ENCODE measurements at regions not wholly inside any gene's neighbourhood (a gene's known extent, or its start where the extent isn't known, plus 50 kb on each side); places are given as distances from the start of the nearest gene placed in this dataset.
"Not testable (repeated sequence)": the region's sequence is repeated elsewhere in the genome, so short reads cannot be mapped to it uniquely, and the experiment has no call there.

- no peak for DNase-seq
Observed at GRCh38 chr1:58058323-58058722, 488.2 kb downstream of the OMA1 start.

- no peak for DNase-seq
Observed at GRCh38 chr1:58057826-58058225, 488.7 kb downstream of the OMA1 start.

GRCh38 chr1:58051187-58051586, 495.3 kb downstream of the OMA1 start:
- DNase-seq = not testable (repeated sequence)

- peak; percentile 18 to 40 (median 28) for DNase-seq
Observed at GRCh38 chr1:58047265-58047858, 499.2 kb downstream of the OMA1 start.

GRCh38 chr1:58045094-58045705, 501.3 kb downstream of the OMA1 start:
- no peak for DNase-seq

- DNase-seq = no peak
Observed at GRCh38 chr1:58041621-58042020, 504.9 kb downstream of the OMA1 start.

- DNase-seq = no peak
Observed at GRCh38 chr1:58038574-58038973, 508.0 kb downstream of the OMA1 start.

- DNase-seq = peak in 1 of 4 experiments; percentile 4
Observed at GRCh38 chr1:58035523-58035922, 511.0 kb downstream of the OMA1 start.

- no peak for DNase-seq
Observed at GRCh38 chr1:58033311-58033710, 513.2 kb downstream of the OMA1 start.

- DNase-seq = no peak
Observed at GRCh38 chr1:58032611-58033073, 513.9 kb downstream of the OMA1 start.

GRCh38 chr1:58031416-58031815, 515.1 kb downstream of the OMA1 start:
- DNase-seq = no peak

GRCh38 chr1:58030456-58030855, 516.1 kb downstream of the OMA1 start:
- DNase-seq = no peak

- DNase-seq = no peak
Observed at GRCh38 chr1:58017641-58018040, 528.9 kb downstream of the OMA1 start.

GRCh38 chr1:58013237-58013636, 533.3 kb downstream of the OMA1 start:
- DNase-seq = peak in 1 of 4 experiments; percentile 4

- peak in 1 of 4 experiments; percentile 1 for DNase-seq
Observed at GRCh38 chr1:58011978-58012377, 534.5 kb downstream of the OMA1 start.

GRCh38 chr1:58006421-58007046, 540.0 kb downstream of the OMA1 start:
- no peak for DNase-seq

GRCh38 chr1:58005212-58005611, 541.3 kb downstream of the OMA1 start:
- DNase-seq = no peak

- no peak for DNase-seq
Observed at GRCh38 chr1:58003988-58004387, 542.5 kb downstream of the OMA1 start.

GRCh38 chr1:58003059-58003458, 543.5 kb downstream of the OMA1 start:
- no peak for DNase-seq

- no peak for DNase-seq
Observed at GRCh38 chr1:58000821-58001220, 545.7 kb downstream of the OMA1 start.

- no peak for DNase-seq
Observed at GRCh38 chr1:58000116-58000515, 546.4 kb downstream of the OMA1 start.

GRCh38 chr1:57996400-57996799, 550.1 kb downstream of the OMA1 start:
- no peak for DNase-seq

- no peak for DNase-seq
Observed at GRCh38 chr1:57991289-57991688, 555.2 kb downstream of the OMA1 start.

GRCh38 chr1:57989877-57990276, 556.6 kb downstream of the OMA1 start:
- no peak for DNase-seq
